HG03354 (cell line): ENCODE measurements at regions not wholly inside any gene's neighbourhood (a gene's known extent, or its start where the extent isn't known, plus 50 kb on each side); places are given as distances from the start of the nearest gene placed in this dataset.
"Not testable (repeated sequence)": the region's sequence is repeated elsewhere in the genome, so short reads cannot be mapped to it uniquely, and the experiment has no call there.

Source experiments
- ATAC-seq: cut with Tn5 transposase; IDR thresholded peaks from one replicate; pipeline ENCODE4 v1.9.1; 2021; ENCODE audit warnings: mild to moderate bottlenecking; ENCODE audit not compliant: unreplicated experiment, poor library complexity, severe bottlenecking

GRCh38 chr15:81940467-81941451 lies 105.1 kb downstream of the MEX3B start:
- no peak for ATAC-seq

DNA sequence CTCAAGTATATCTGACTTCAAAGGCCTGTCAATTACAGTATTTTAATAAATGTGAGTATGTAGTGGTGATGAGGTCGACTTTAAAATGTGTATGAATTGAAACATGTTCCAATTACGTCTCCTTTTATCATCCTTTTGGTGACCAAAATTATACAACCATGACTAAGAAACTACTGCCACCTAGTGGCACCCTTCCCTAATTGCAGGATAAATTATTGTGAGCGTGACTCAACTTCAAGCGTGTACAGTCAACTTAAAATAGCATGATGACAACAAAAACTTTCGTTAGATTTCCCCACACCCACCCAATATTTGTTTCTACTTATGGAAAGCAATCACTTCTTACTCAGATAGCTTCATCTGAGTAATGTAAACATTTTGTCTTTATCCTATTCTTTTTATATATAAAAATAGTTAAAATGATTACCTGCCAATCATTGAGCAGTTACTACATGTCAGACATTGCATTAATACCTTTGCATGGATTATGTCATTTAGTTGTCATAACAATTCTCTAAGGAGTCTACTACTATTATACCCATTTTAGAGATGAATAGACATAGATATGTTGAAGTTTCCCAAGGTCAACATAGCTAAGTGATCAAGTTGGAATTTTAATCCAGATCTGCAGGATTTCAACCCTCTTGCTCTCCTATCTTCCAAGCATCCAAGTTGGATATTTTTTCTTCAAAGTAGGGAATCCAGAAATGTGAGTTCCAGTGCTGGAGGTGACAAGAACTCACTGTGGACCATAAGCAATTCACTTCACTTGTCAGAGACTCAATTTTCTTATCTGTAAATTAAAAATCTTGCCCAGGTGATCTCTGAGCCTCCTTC lies 106.0 kb downstream of the MEX3B start:
- ATAC-seq: no peak

DNA sequence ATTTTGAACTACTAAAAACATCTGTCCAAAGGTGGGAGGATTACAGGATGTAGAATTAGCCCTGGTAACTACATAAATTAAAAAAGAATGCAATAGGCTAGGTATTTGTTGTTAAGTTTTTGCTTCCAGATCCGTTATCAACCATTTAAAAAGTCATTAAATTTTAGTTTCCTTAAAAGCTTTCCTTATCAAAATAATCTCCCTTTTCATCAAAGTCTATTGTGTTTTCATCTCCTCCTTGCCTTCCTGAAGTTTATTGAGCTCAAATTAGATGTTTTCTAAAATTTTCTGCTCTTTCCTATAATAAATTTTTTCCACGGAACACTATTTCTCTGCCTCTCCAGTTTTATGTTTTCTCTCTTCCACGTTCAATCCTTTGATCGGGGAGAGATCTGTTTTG lies 108.6 kb downstream of the MEX3B start:
- ATAC-seq: no peak

GRCh38 chr15:81930582-81931369 lies 115.0 kb downstream of the MEX3B start:
- no peak for ATAC-seq

DNA sequence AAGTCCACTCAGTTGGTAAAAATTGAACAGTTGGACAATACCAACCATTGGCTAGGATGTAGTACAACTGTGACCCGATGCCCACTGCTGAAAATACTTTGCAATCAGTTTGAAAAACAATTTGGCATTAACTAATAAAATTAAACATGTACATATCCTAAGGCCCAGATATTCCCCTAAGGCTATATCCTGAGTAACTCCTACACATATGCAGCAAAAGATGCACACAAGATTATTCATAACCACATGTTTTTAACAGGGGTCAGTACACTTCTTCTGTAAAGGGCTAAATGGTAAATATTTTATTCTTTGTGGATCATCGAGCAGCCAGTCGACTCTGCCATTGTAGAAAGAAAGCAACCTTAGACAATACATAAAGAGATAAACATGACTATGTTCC lies 116.3 kb downstream of the MEX3B start:
- no peak for ATAC-seq

DNA sequence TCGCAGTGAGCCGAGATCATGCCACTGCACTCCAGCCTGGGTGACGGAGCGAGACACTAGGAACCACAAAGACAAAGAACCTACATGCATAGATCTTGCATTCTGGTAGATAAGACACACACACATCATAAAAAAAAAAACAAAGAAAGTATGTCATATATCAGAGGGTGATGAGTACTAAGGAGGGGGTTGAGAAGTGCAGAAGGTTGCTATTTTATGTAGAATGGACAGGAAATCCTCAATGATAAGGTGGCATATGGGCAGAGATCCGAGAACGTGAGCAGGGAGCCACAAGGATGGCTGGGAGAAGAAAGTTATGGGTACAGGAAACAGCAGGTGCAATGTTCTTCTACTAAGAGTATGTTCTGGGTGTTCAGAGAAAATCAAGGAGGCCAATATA lies 118.8 kb downstream of the MEX3B start:
- no peak for ATAC-seq

- ATAC-seq: no peak
These were observed 121.1 kb downstream of the MEX3B start for GRCh38 chr15:81924729-81925128.

- no peak for ATAC-seq
These were observed 122.1 kb downstream of the MEX3B start for GRCh38 chr15:81923561-81924350.

DNA sequence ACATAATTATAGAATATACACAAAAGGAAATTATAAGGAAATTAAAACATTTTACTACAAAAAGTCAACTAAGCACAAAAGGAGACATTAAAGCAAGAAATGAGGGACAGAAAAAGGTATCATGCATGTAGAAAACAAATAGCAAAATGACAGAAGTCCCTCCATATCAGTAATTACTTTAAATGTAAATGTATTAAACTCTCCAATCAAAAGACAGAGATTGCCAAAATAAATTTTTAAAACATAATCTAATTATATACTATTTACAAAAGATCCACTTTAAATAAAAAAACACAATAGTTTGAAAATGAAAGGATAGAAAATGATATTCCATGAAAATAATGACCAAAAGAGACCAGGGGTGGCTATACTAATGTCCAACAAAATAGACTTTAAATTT lies 123.7 kb downstream of the MEX3B start:
- no peak for ATAC-seq

GRCh38 chr15:81921163-81921562 lies 124.7 kb downstream of the MEX3B start:
- no peak for ATAC-seq

GRCh38 chr15:81918767-81919166 lies 127.1 kb downstream of the MEX3B start:
- ATAC-seq: not testable (repeated sequence)

DNA sequence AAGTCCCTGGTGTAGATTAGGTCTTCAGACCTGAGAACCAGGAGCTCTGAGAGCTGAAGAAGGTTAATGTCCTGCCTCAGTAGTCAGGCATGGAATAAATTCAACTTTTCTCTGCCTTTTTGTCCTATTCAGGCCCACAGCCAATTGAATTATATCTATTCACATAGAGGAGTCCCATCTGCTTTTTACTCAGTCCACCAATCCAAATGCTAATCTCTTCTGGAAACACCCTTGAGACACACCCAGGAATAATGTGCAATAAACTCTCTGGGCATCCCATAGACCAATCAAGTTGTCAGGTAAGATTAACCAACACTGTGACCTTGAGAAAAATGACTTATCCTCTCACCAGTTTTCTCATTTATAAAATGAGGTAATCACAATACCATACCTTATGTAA lies 129.4 kb downstream of the MEX3B start:
- no peak for ATAC-seq

- no peak for ATAC-seq
These were observed 129.8 kb downstream of the MEX3B start for GRCh38 chr15:81915990-81916389.

DNA sequence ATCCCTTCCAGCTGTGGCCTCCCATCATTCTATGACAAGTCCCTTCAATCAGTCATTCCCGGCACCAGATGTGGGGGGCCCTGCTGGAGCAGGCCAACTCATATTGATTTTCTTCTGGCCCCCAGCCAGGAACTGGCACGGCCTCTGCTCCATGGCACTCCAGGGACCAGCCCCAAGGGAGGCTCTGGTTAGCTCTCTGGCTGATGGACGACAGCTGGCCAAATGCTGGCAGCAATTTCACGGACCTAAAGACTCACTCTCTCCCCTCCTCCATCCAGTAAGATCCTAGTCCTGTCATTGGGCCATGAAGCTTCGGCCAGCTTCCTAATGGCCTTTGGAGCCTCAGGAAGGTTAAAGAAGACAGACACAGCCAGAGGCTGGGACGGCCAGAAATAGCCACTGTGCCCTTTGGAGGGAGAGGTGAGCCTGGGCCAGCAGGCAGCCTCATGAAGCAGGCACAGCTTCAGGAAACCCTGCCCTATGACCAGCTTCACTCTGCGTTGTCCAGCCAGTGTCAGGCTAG lies 131.0 kb downstream of the MEX3B start:
- no peak for ATAC-seq

DNA sequence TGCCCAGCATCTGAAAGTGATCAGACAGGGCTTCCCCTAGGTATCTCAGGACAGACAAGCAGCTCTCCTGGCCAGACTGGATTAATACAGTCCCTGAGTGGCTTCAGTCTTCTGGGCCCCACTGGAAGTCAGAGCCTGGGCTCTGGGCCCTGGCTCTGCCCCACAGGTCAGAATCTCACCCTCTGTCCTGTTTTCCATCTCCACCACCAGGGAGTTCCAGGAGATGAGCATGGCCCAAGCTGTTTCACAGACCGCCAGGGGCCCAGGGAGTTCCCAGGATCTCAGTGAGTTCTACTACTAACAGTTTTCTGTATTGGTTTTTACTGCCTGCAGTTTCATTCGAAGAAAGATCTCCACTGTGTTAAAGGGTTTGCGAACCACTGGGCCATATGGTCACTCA lies 131.5 kb downstream of the MEX3B start:
- no peak for ATAC-seq

DNA sequence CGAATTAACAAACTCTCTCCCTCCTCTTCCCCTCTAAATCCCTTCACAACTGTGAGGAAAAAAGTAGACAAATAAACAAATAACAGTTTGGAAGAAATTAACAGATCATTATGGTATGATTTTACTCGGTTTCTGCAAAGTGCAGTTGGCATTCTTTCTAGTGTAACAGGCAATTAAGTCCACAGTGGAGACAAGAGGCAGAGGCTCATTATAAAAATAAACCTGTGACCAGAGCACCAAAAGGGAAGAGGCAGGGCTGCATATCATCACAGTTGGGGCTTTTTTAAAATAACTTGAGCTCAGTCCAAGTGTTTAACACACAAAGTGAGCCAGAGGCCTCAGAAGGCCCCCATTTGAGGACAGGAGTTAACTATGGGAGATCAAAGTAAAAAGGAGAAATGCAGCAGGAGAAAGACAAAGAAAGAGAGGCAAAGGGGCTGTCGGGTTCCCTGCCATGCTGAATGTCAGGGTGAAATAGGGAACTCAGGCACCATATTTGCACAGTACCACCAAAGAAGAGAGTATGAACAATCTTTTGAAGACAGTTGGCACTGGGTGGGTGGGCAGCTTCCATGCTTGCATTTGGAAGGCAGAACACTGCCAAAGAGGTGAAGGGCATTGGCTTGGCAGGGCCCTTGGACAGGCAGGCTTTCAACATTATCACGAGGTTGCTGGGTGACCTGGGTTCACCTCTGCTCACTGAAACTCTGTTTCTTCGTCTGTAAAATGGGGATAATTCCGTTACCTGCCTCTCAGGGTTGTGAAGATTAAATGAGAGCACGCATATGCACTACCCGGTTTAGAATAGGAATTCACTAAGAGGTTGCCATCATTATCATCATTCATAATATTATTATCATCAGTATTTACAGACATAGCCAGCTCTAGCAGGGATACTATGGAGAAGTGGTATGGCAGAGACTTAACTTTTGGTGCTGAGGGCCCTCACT lies 134.5 kb downstream of the MEX3B start:
- ATAC-seq: no peak

DNA sequence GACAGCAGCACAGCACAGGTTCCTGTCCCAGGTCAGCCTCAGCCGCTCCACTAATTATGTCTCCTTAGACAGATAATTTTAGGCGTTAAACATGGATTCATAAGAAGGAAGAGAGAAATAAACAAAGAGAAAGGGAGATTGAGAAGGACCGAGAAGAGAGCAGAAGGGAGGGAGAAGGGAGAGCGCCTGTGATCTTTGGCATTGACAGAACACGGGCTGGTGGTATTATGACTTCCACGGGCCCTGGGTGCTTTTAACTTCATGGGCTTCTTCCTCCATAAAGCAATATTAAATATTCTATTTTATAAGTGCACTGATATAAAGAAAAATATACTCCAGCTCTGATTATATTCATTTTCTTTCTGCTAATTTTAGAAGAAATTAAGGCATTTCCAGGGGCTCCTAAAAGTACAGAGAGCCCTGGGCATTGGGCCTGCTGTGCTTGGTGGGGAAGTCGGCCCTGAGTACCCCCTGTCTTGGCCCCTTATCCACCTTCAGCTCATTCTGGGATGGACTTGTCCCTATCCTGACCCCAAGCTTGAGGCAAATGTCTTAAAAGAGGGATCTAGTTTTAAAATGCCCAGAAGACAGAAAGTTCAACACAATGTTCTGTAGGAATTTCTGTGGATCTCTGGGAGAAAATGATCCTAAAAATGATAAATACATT lies 135.3 kb downstream of the MEX3B start:
- no peak for ATAC-seq

DNA sequence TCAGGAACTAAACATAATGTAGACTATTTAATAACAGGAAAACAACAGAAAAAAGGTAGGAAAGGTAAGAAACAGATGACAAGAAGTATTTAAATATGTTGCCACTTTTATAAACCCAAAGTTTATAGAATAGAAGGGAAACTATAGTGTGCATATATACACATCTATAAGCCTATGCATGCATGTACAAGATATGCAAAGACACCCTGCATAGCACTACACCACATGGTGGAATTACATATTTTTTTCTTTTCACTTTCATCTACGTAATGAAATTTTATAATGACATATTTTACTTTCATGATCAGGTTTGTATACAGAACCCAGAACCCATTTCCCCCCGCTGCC lies 136.8 kb downstream of the MEX3B start:
- no peak for ATAC-seq
